ENCODE measurements at regions not wholly inside any gene's neighbourhood (a gene's known extent, or its start where the extent isn't known, plus 50 kb on each side); places are given as distances from the start of the nearest gene placed in this dataset.

DNA sequence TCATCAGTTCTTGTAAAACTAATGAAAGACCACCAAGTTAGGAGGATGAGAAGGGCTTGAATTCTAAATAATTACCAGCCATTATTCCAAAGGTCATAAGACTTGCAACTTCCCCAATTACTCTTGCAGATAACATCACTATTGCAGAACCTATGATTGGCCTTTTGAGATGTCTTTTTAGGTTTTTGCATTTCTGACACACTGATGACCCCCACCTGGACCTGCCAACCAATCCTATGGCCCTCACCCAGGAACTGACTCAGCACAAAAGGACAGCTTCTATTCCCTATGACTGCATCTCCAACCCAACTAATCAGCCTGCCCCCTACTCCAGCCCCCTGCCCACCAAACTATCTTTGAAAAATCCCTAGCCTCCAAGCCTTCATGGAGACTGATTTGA lies 111.5 kb upstream of the COPS8 start:
- no peaks in the 10 kb centered on the region for H3K27me3 Mint-ChIP-seq
- H3K27ac Mint-ChIP-seq = no peak overlapping the region
- no peaks in the 10 kb centered on the region for H3K9me3 Mint-ChIP-seq
- H3K4me1 Mint-ChIP-seq = peaks cover 12% of the 10 kb centered on the region
- no peaks in the 10 kb centered on the region for H3K36me3 Mint-ChIP-seq
- H3K4me3 Mint-ChIP-seq = no peak overlapping the region
- no peak for DNase-seq

DNA sequence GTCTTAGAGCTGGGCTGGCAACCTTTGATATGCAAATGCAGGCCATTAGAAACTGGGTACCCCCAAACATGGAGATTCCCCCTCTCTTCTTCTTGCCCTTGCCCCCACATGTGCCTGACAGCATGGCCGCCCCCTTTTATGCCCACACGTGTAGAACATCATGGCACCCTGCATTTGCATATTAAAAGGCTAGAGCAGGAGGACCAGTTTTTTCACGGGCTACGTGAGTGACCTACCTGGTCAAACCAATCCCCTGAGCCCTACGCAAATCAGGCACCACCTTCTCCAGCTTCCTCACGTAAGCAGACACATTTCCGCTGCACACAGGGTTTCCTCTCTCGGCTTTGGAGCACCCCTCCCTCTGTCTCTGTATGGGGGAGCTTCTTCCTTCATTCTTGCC lies 110.9 kb upstream of the COPS8 start:
- H3K4me1 Mint-ChIP-seq = peaks cover 6% of the 10 kb centered on the region
- no peaks in the 10 kb centered on the region for H3K27me3 Mint-ChIP-seq
- no peak for DNase-seq
- no peak overlapping the region for H3K4me3 Mint-ChIP-seq
- no peaks in the 10 kb centered on the region for H3K36me3 Mint-ChIP-seq
- H3K27ac Mint-ChIP-seq = no peak overlapping the region
- H3K9me3 Mint-ChIP-seq = no peaks in the 10 kb centered on the region

DNA sequence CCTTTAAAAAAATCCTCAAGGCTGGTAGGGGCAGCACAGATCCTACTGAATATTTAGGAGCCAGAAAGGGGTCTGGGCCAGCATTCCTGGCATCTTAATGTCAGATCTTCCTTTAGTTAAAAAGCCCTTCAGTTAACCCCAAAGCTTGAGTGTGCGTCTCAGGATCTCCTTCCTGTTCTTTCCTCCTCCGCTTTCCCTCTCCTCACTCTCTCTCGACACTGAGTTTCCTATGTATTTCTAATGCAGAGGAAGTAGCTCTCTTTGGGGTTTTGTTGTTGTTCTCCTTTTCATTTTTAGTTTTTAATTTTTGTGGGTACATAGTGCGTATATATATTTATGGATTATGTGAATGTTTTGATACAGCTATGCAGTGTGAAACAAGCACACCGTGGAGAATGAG lies 109.9 kb upstream of the COPS8 start:
- Mint-ChIP-seq H3K36me3 (no peaks in the 10 kb centered on the region), H3K4me1 (no peaks in the 10 kb centered on the region), H3K9me3 (no peaks in the 10 kb centered on the region), H3K27ac (no peak overlapping the region), H3K4me3 (no peak overlapping the region), H3K27me3 (no peaks in the 10 kb centered on the region)
- no peak for DNase-seq

DNA sequence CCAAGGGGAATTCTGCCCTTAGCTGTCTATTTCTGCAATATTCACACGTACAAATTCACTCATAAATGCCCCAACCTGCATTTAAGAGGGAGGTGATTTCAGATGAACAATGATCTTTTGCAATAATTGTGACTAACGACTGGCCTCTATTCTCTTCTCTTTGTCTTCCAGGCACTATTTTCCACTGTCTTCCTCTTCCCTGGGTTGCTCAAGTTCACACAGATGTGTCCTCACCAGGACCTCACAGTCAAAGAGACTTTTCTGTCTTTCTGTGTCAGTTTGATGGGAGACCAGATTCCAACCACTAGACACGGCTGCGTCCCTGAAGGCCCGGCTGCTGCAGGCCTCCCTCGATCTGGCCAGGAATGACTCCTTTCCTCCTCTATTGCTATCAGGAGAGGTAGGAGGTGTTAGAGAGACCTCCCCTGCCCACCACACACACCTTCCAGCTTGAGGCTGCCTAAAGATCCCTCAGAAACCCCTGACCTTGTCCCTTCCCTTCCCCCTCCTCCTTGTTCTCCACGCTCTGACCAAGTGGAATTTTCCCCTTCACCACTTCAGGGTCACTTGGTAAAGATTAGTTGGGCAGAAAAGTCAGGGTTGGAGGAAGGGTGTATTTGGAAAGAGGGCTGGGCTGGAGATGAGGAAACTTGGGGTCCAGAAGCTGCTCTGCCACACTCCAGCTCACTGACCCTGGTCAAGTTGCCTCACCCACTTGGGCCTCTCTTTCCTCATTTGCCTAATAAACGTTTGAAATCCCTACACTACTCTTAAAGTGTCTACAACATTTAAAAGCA lies 109.2 kb upstream of the COPS8 start:
- H3K9me3 Mint-ChIP-seq = no peaks in the 10 kb centered on the region

DNA sequence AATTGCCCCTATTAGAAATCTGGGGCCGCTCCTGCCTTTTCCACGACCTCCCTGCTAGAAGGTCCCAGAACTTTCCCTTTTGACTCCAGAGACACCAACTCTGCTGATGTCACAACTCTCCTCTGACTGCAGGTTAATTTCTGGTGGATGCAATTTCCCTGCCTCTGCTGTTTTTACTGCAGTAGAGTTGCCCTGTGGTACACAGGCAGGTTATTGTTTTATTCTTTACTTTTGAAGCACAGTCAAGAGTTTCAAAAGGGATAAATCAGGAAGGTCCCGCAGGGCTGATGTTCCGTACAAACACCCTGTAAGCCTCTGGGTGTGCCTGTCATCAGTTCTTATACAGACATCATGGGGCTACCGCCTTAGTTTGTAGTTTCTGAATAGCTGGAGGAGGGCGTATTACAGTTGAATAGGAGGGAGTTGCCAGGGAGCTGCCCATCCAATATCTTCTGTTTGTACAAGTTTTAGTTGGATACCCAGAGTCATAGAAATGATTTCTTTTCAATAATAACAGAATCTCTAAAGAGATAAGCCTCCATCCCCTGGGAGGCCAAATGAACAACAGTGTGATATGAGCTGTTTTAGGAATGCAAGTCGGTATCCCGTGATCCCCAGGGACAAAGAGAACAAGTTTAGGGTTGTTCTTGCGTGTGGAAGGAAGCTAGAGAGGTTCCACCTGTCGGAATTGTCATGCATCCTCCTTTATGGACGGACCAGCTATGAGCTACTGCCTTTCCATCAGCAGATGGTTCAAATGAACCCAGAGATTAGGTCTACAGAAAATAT lies 108.4 kb upstream of the COPS8 start:
- Mint-ChIP-seq H3K4me1 (no peaks in the 10 kb centered on the region), H3K9me3 (no peaks in the 10 kb centered on the region), H3K27ac (no peak overlapping the region), H3K27me3 (no peaks in the 10 kb centered on the region), H3K4me3 (no peak overlapping the region), H3K36me3 (no peaks in the 10 kb centered on the region)
- no peak for DNase-seq

More for the DNA sequence above, 109.2 kb upstream of the COPS8 start:
- H3K36me3 Mint-ChIP-seq = no peaks in the 10 kb centered on the region
- H3K27me3 Mint-ChIP-seq = no peaks in the 10 kb centered on the region
- no peaks in the 10 kb centered on the region for H3K4me1 Mint-ChIP-seq
- no peak overlapping the region for H3K27ac Mint-ChIP-seq
- no peak overlapping the region for H3K4me3 Mint-ChIP-seq
- DNase-seq = no peak

DNA sequence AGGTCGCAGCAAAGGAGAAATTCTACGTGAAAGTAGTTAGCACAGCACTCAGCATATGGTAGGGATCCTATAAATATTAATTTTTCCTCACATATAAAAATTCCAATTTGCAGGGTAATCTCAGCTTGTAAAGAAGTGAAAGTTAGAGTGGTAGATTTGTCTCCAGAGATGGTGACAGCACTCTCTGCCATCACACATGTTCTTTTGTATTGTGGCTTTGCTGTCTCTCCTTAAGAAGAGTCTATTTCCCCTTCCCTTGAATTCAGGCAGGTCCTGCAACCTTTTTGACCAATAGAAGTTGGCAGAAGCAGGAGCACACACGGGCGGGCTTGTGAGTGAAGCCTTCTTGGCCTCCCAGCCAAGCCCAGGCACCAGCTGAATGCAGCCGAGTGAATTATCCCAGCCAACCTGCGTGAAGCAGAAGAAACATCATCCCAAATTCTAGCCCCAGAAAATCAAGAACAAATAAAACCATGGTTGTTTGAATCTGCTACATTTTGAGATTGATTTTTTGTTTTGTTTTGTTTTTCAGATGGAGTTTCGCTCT lies 107.8 kb upstream of the COPS8 start:
- no peaks in the 10 kb centered on the region for H3K27me3 Mint-ChIP-seq
- H3K4me3 Mint-ChIP-seq = no peak overlapping the region
- DNase-seq = no peak
- H3K27ac Mint-ChIP-seq = no peak overlapping the region
- H3K4me1 Mint-ChIP-seq = no peaks in the 10 kb centered on the region
- no peaks in the 10 kb centered on the region for H3K9me3 Mint-ChIP-seq
- no peaks in the 10 kb centered on the region for H3K36me3 Mint-ChIP-seq

DNA sequence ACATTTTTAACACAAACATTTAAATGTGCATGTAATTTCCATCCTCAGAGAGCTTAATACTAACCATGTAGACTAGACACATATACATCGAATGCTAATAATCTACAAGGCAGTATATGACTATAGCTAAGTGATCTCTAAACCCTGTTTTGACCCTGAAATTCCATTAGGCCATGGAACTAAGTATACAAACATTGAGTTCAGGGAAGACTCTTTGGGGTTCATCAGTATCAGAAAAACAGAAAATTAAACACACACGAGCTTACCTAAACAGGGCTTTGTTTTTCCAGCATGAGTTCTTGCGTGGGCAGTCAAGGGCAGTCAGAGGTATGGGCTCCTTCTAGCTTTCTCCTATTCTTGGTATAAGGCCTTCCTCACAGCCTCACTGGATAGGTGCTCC lies 106.0 kb upstream of the COPS8 start:
- Mint-ChIP-seq H3K9me3 (no peaks in the 10 kb centered on the region), H3K4me1 (no peaks in the 10 kb centered on the region), H3K36me3 (no peaks in the 10 kb centered on the region), H3K27ac (no peak overlapping the region), H3K27me3 (no peaks in the 10 kb centered on the region), H3K4me3 (no peak overlapping the region)
- DNase-seq = no peak

DNA sequence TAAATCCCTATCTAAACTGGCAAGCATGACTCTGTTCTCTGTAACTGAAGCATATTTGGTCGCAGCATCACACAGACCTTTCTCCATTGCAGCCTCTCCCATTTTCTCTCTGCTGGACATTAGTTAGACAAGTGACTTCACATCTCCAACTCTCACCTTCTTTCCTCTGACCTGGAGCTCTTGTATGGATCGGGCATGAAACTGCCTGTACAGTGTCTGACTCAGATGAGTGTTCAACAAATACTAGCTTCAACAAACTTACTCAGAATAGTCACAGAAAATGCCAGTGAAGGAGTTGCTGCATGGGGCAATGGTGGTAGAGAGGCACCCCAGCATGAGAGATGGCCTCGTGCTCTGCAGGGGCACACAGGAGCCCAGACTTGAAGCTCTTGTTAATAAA lies 104.7 kb upstream of the COPS8 start:
- H3K36me3 Mint-ChIP-seq = no peaks in the 10 kb centered on the region
- no peak for DNase-seq
- no peaks in the 10 kb centered on the region for H3K9me3 Mint-ChIP-seq
- no peak overlapping the region for H3K4me3 Mint-ChIP-seq
- H3K4me1 Mint-ChIP-seq = peaks cover under 1% of the 10 kb centered on the region
- H3K27me3 Mint-ChIP-seq = no peaks in the 10 kb centered on the region
- no peak overlapping the region for H3K27ac Mint-ChIP-seq

DNA sequence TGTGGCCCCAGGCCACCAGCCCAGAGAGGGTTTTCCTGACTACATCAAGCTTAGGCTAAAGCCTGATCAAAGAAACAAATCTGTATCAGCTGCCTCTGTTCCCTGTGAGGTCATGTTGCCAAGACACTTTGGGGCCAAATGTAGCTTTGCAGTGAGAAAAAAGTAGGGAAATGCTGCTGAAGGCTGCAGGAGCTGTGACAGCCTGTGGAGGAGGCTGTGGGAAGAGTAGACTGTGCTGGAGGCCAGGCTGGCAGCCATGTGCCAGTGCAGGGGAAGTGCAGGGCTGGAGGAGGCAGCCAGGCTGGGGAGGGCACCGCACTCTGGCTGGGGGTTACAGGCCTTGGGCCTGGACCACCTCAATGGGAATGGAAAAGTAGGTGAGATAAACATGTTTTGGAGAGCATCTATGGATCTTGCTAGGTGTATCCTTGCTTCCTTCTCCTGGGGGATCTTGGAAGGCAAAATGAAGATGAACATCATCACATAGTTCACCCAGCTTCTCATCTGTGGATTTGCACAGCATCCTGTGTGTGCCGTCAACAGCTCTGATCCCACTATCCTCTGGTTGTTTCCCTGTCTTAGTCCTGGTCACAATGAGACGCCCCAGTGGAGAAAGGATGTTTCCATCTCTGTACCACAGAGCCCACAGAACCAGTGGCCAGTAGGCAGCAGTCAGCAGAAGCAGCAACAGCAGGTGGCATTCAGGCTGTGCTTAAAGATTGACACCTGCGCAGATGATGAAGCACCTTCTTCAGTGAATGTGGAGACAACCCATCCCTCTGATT lies 103.8 kb upstream of the COPS8 start:
- Mint-ChIP-seq H3K27ac (no peak overlapping the region), H3K36me3 (no peaks in the 10 kb centered on the region), H3K9me3 (no peaks in the 10 kb centered on the region), H3K4me3 (no peak overlapping the region), H3K4me1 (peaks cover 2% of the 10 kb centered on the region), H3K27me3 (no peaks in the 10 kb centered on the region)
- DNase-seq = no peak

DNA sequence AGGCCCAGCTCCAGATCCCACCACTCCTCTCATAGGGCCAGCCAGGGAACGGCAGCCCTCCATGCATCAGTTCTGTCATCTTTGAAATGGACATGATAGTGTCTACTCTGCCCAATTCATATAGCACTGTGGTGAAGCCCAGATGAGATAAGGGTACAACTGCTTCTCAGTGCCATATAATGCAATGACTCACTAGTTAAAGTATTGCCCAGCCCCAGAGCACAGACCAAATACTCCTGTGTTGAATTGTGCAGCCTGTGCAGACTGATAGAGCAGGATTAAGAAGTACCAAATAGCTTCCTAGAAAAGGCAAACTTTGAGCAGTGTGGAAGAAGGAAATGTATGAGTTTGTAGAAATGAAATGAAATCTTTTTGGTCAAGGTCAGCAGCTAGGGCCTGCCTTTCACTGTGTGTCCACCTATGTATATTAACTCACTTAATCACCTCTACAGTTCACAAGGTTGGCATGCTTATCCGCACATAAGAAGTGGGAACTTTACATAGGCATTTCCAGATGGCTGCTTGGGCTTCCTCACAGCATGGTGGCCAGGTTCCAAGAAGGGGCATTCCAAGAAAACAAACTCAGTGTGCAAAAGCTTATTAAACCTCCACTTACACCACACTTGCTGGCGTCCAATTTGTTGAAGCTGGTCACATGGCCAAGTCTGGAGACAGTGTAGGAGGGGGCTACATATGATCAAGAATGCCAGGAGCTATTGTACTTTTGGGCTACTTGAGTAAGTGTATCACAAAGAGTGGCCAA lies 102.8 kb upstream of the COPS8 start:
- Mint-ChIP-seq H3K9me3 (no peaks in the 10 kb centered on the region), H3K4me1 (peaks cover 2% of the 10 kb centered on the region), H3K27ac (no peak overlapping the region), H3K36me3 (no peaks in the 10 kb centered on the region), H3K4me3 (no peak overlapping the region), H3K27me3 (no peaks in the 10 kb centered on the region)
- DNase-seq = no peak

DNA sequence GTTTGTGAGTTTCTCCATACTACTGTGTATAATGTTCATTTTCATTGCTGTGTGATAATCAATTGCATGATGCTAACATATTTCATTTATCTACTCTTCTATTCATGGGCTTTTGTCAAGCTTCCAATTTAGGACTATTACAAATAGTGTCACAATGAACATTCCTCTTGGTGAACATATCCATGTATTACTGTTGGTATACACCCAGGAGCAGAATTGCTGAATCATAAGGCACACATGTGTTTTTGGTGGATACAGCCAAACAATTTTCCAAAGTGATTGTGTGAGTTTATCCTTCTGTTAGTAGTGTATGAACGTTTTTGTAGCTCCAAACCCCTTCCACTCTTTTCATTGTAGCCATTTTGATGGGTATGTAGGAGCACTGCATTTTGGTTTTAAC lies 101.6 kb upstream of the COPS8 start:
- no peak for DNase-seq
- Mint-ChIP-seq H3K4me3 (no peak overlapping the region), H3K27me3 (peaks cover 9% of the 10 kb centered on the region)

DNA sequence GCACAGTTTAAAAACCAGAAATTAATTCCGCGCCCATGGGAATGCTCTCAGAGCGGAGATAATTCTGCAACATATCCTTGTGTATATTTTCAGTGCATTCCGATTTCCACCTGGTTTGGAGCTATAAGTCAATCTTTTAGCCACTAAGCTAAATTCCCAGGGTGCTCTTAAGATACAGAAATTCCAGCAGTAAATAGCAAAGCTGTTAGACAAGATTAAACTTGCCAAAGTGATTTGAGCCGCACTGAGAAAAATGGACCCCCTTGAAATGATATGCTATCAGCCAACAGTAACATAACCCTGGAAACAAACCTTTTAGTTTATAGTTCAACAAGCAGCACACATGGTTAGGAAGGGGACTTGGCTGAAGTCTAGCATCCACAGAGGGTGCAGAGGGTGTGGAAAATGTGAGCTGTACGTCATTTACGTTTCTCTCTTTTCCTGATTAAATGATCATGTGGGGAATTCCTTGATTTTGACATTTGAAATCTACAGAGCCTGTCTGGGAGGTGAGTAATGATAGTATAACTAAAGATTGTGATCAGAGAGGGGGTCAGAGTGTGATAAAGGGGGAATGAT lies 99.8 kb upstream of the COPS8 start:
- Mint-ChIP-seq H3K9me3 (no peaks in the 10 kb centered on the region), H3K36me3 (no peaks in the 10 kb centered on the region), H3K4me3 (no peak overlapping the region), H3K27ac (no peak overlapping the region), H3K27me3 (peaks cover 10% of the 10 kb centered on the region), H3K4me1 (peaks cover 2% of the 10 kb centered on the region)
- no peak for DNase-seq

More for the DNA sequence above, 101.6 kb upstream of the COPS8 start:
- Mint-ChIP-seq H3K9me3 (no peaks in the 10 kb centered on the region), H3K27ac (no peak overlapping the region), H3K4me1 (peaks cover 2% of the 10 kb centered on the region), H3K36me3 (no peaks in the 10 kb centered on the region)

DNA sequence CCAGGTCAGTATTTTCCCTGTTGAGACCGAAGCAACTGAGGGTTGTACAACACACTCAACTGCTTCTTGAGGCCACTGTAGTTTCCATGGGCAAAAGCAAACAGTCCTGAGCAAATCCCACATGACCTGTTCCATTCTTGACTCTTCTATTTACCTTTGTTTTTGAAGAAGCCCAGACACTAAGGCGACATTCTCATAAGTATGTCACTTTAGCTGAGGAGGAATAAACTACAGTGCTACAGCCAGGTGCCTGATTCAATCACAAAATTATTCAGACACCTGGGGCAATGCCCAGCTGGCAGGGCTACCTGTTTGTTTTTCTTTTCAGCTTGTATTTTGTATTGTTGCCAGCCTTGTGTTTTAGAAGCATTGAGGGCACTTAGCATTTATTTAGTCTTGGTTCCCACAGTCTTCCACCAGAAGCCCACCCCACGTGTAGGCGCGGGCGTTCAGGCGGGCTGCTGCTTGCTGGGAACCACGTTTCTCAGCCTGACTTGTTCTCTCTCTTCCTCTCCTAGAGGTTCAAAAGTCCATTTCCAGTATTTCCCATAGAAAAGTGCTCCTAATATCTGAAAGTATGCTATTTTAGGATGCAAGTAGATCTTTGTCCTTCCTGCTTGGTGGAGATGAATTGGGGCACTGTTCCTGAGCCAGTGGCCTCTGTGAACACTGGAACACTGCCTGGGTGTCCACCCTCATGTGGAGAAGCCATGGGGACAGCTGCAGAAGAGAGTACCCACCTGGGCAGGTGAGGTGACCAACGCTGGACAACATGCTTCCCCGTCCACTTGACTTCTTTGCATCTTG lies 99.0 kb upstream of the COPS8 start:
- Mint-ChIP-seq H3K36me3 (no peaks in the 10 kb centered on the region), H3K27ac (no peak overlapping the region), H3K27me3 (peaks cover 10% of the 10 kb centered on the region), H3K9me3 (no peaks in the 10 kb centered on the region), H3K4me1 (peaks cover 2% of the 10 kb centered on the region), H3K4me3 (no peak overlapping the region)
- DNase-seq = no peak
